A172 (cell line): ENCODE measurements at regions not wholly inside any gene's neighbourhood (a gene's known extent, or its start where the extent isn't known, plus 50 kb on each side); places are given as distances from the start of the nearest gene placed in this dataset.
"Not testable (repeated sequence)": the region's sequence is repeated elsewhere in the genome, so short reads cannot be mapped to it uniquely, and the experiment has no call there.

Experiments
- DNase-seq: peaks from one replicate; pipeline ENCODE4 v3.0.0-alpha.2; 2015; ENCODE audit warnings: low spot score

GRCh38 chr12:131192951-131193350, 239.2 kb downstream of the ADGRD1 start:
- no peak for DNase-seq

GRCh38 chr12:131194166-131194565, 240.5 kb downstream of the ADGRD1 start:
- no peak for DNase-seq

GRCh38 chr12:131195796-131196195, 242.1 kb downstream of the ADGRD1 start:
- no peak for DNase-seq

- DNase-seq = no peak
Observed at GRCh38 chr12:131196220-131196619, 242.5 kb downstream of the ADGRD1 start.

- DNase-seq = no peak
Observed at GRCh38 chr12:131197490-131197889, 243.8 kb downstream of the ADGRD1 start.

GRCh38 chr12:131199221-131199620, 245.5 kb downstream of the ADGRD1 start:
- DNase-seq = no peak

- not testable (repeated sequence) for DNase-seq
Observed at GRCh38 chr12:131201912-131202311, 248.2 kb downstream of the ADGRD1 start.

- no peak for DNase-seq
Observed at GRCh38 chr12:131202592-131203378, 249.1 kb downstream of the ADGRD1 start.

GRCh38 chr12:131203666-131204415, 250.1 kb downstream of the ADGRD1 start:
- DNase-seq = no peak

- no peak for DNase-seq
Observed at GRCh38 chr12:131204416-131205274, 250.9 kb downstream of the ADGRD1 start.

- not testable (repeated sequence) for DNase-seq
Observed at GRCh38 chr12:131205275-131205933, 251.7 kb downstream of the ADGRD1 start.

- not testable (repeated sequence) for DNase-seq
Observed at GRCh38 chr12:131206630-131207299, 253.1 kb downstream of the ADGRD1 start.

- DNase-seq = not testable (repeated sequence)
Observed at GRCh38 chr12:131207300-131207660, 253.6 kb downstream of the ADGRD1 start.

GRCh38 chr12:131207841-131208240, 254.1 kb downstream of the ADGRD1 start:
- not testable (repeated sequence) for DNase-seq

- DNase-seq = no peak
Observed at GRCh38 chr12:131208425-131208824, 254.7 kb downstream of the ADGRD1 start.

GRCh38 chr12:131209082-131210070, 255.7 kb downstream of the ADGRD1 start:
- DNase-seq = no peak

GRCh38 chr12:131210506-131211339, 257.0 kb downstream of the ADGRD1 start:
- no peak for DNase-seq

GRCh38 chr12:131211340-131211938, 257.7 kb downstream of the ADGRD1 start:
- DNase-seq = no peak
